GM06990 (cell line): ENCODE measurements at regions not wholly inside any gene's neighbourhood (a gene's known extent, or its start where the extent isn't known, plus 50 kb on each side); places are given as distances from the start of the nearest gene placed in this dataset.

ENCODE experiments used
- DNase-seq: peaks from one replicate; pipeline ENCODE4 v3.0.0-alpha.2; 2011; ENCODE audit not compliant: insufficient read length; ENCODE audit errors: extremely low read depth
- H3K27me3 ChIP-seq: replicated peaks from 2 replicates; pipeline ENCODE4 v1.6.0; 2011; ENCODE audit warnings: low read length; ENCODE audit not compliant: control insufficient read depth, insufficient read depth
- H3K36me3 ChIP-seq: 2 replicates; pipeline ENCODE4 v1.5.1; 2011; ENCODE audit warnings: low read length; ENCODE audit not compliant: control insufficient read depth, insufficient read depth
- H3K4me3 ChIP-seq: replicated peaks from 2 replicates; pipeline ENCODE4 v1.5.1; 2011; ENCODE audit warnings: low read depth, mild to moderate bottlenecking, control low read depth, low read length
- CTCF ChIP-seq: IDR thresholded peaks from 2 replicates; pipeline ENCODE4 v1.5.1; 2011; ENCODE audit warnings: low read length, control low read depth, mild to moderate bottlenecking, inconsistent platforms; ENCODE audit not compliant: insufficient read depth, poor library complexity, severe bottlenecking

- TF ChIP-seq CTCF, result no peak
- no peaks in the 10 kb centered on the region for H3K36me3 ChIP-seq
- H3K27me3 ChIP-seq, result no peaks in the 10 kb centered on the region
- no peak overlapping the region for H3K4me3 ChIP-seq
- DNase-seq, result no peak
These were observed 234.9 kb downstream of the SPATA31D1 start for GRCh38 chr9:82223442-82223841.

- no peaks in the 10 kb centered on the region for H3K27me3 ChIP-seq
These were observed 242.8 kb downstream of the SPATA31D1 start for GRCh38 chr9:82231411-82231810.

GRCh38 chr9:82234160-82234943, 245.8 kb downstream of the SPATA31D1 start:
- DNase-seq, result no peak
- Histone ChIP-seq H3K27me3 (no peaks in the 10 kb centered on the region), H3K36me3 (no peaks in the 10 kb centered on the region), H3K4me3 (no peak overlapping the region)
- TF ChIP-seq CTCF, result no peak

More at GRCh38 chr9:82231411-82231810, 242.8 kb downstream of the SPATA31D1 start:
- DNase-seq, result no peak
- Histone ChIP-seq H3K4me3 (no peak overlapping the region), H3K36me3 (no peaks in the 10 kb centered on the region)
- TF ChIP-seq CTCF, result no peak

- no peaks in the 10 kb centered on the region for H3K36me3 ChIP-seq
- no peak for DNase-seq
- H3K27me3 ChIP-seq, result no peaks in the 10 kb centered on the region
- TF ChIP-seq CTCF, result no peak
- no peak overlapping the region for H3K4me3 ChIP-seq
These were observed 253.9 kb downstream of the SPATA31D1 start for GRCh38 chr9:82242285-82242963.

GRCh38 chr9:82247318-82247717, 258.7 kb downstream of the SPATA31D1 start:
- no peak for DNase-seq
- Histone ChIP-seq H3K4me3 (no peak overlapping the region), H3K36me3 (no peaks in the 10 kb centered on the region), H3K27me3 (no peaks in the 10 kb centered on the region)
- TF ChIP-seq CTCF, result no peak
